HG03135 (cell line): ENCODE measurements at regions not wholly inside any gene's neighbourhood (a gene's known extent, or its start where the extent isn't known, plus 50 kb on each side); places are given as distances from the start of the nearest gene placed in this dataset.

Experiments
- ATAC-seq: cut with Tn5 transposase; IDR thresholded peaks from one replicate; pipeline ENCODE4 v1.9.1; 2021; ENCODE audit warnings: mild to moderate bottlenecking, moderate library complexity; ENCODE audit not compliant: unreplicated experiment

- no peak for ATAC-seq
Observed at GRCh38 chr4:14853176-14853943, 148.9 kb upstream of the CPEB2 start.

GRCh38 chr4:14855719-14856061 is 146.6 kb upstream of the CPEB2 start:
- ATAC-seq: no peak

GRCh38 chr4:14856062-14856933 is 146.0 kb upstream of the CPEB2 start:
- ATAC-seq: peak; percentile 91

GRCh38 chr4:14856934-14857235 is 145.4 kb upstream of the CPEB2 start:
- ATAC-seq: no peak

GRCh38 chr4:14857475-14857874 is 144.8 kb upstream of the CPEB2 start:
- ATAC-seq: no peak

GRCh38 chr4:14857981-14858380 is 144.3 kb upstream of the CPEB2 start:
- ATAC-seq: no peak

- no peak for ATAC-seq
Observed at GRCh38 chr4:14862891-14863290, 139.4 kb upstream of the CPEB2 start.

- ATAC-seq: no peak
Observed at GRCh38 chr4:14863418-14864364, 138.6 kb upstream of the CPEB2 start.

GRCh38 chr4:14864365-14865030 is 137.8 kb upstream of the CPEB2 start:
- no peak for ATAC-seq

GRCh38 chr4:14865031-14865366 is 137.3 kb upstream of the CPEB2 start:
- no peak for ATAC-seq

- ATAC-seq: no peak
Observed at GRCh38 chr4:14865804-14866203, 136.5 kb upstream of the CPEB2 start.

GRCh38 chr4:14867847-14868246 is 134.4 kb upstream of the CPEB2 start:
- ATAC-seq: no peak

- ATAC-seq: no peak
Observed at GRCh38 chr4:14868426-14869395, 133.6 kb upstream of the CPEB2 start.

GRCh38 chr4:14871676-14872430 is 130.4 kb upstream of the CPEB2 start:
- ATAC-seq: no peak

GRCh38 chr4:14874990-14875389 is 127.3 kb upstream of the CPEB2 start:
- ATAC-seq: peak; percentile 62

- no peak for ATAC-seq
Observed at GRCh38 chr4:14877246-14878225, 124.7 kb upstream of the CPEB2 start.

GRCh38 chr4:14878681-14879080 is 123.6 kb upstream of the CPEB2 start:
- no peak for ATAC-seq

GRCh38 chr4:14879683-14880082 is 122.6 kb upstream of the CPEB2 start:
- no peak for ATAC-seq
